Cardiac muscle cell (in vitro differentiated cells and primary cell): ENCODE measurements at regions not wholly inside any gene's neighbourhood (a gene's known extent, or its start where the extent isn't known, plus 50 kb on each side); places are given as distances from the start of the nearest gene placed in this dataset.

Experiments
- DNase-seq, 2 donors: peaks; one replicate each; pipeline versions ENCODE4 v3.0.0 to v3.0.0-alpha.2; 2010 to 2017; ENCODE audit warnings: low read depth in 1 of 2, low spot score in 1 of 2
- H3K27ac ChIP-seq: fragments of 200-600 bp; sonication (generic); 2 replicates; pipeline ENCODE4 v1.5.1; 2016
- H3K27me3 ChIP-seq: fragments of 200-600 bp; sonication (generic); 2 replicates; pipeline ENCODE4 v1.6.0; 2016; ENCODE audit warnings: control low read depth
- H3K36me3 ChIP-seq: fragments of 200-600 bp; sonication (generic); 2 replicates; pipeline ENCODE4 v1.5.1; 2016; ENCODE audit warnings: control low read depth
- H3K4me1 ChIP-seq: fragments of 200-600 bp; sonication (generic); 2 replicates; pipeline ENCODE4 v1.8.1; 2017; ENCODE audit warnings: low read depth, mild to moderate bottlenecking, mixed run types
- H3K4me3 ChIP-seq: fragments of 200-600 bp; sonication (generic); 2 replicates; pipeline ENCODE4 v1.5.1; 2016; ENCODE audit warnings: mild to moderate bottlenecking
- H3K9me3 ChIP-seq: fragments of 200-600 bp; sonication (generic); 2 replicates; pipeline ENCODE4 v1.5.1; 2017; ENCODE audit warnings: low read depth, mild to moderate bottlenecking, control low read depth
- CTCF ChIP-seq: IDR thresholded peaks from 2 replicates; pipeline ENCODE4 v1.5.1; 2012; ENCODE audit warnings: low read depth, mild to moderate bottlenecking, low read length

- Histone ChIP-seq H3K36me3 (no peaks in the 10 kb centered on the region), H3K27me3 (no peaks in the 10 kb centered on the region), H3K4me1 (no peaks in the 10 kb centered on the region), H3K9me3 (no peaks in the 10 kb centered on the region), H3K4me3 (no peak overlapping the region), H3K27ac (no peak overlapping the region)
- DNase-seq = no peak
- no peak for TF ChIP-seq CTCF
These were observed 57.3 kb upstream of the ECI2 start for GRCh38 chr6:4192627-4193026.

GRCh38 chr6:4192173-4192572, 56.8 kb upstream of the ECI2 start:
- no peak overlapping the region for H3K27ac ChIP-seq
- H3K4me1 ChIP-seq = no peaks in the 10 kb centered on the region
- no peak for TF ChIP-seq CTCF
- no peaks in the 10 kb centered on the region for H3K36me3 ChIP-seq
- H3K4me3 ChIP-seq = no peak overlapping the region
- H3K9me3 ChIP-seq = no peaks in the 10 kb centered on the region
- no peak for DNase-seq
- H3K27me3 ChIP-seq = no peaks in the 10 kb centered on the region

- no peak overlapping the region for H3K4me3 ChIP-seq
- H3K9me3 ChIP-seq = no peaks in the 10 kb centered on the region
- TF ChIP-seq CTCF = no peak
- DNase-seq = no peak
- no peak overlapping the region for H3K27ac ChIP-seq
- H3K27me3 ChIP-seq = no peaks in the 10 kb centered on the region
- no peaks in the 10 kb centered on the region for H3K36me3 ChIP-seq
- H3K4me1 ChIP-seq = no peaks in the 10 kb centered on the region
These were observed 55.9 kb upstream of the ECI2 start for GRCh38 chr6:4191271-4191721.

GRCh38 chr6:4189249-4189648, 53.9 kb upstream of the ECI2 start:
- no peaks in the 10 kb centered on the region for H3K36me3 ChIP-seq
- no peak for TF ChIP-seq CTCF
- H3K27me3 ChIP-seq = no peaks in the 10 kb centered on the region
- no peak for DNase-seq
- no peak overlapping the region for H3K4me3 ChIP-seq
- H3K4me1 ChIP-seq = no peaks in the 10 kb centered on the region
- H3K9me3 ChIP-seq = no peaks in the 10 kb centered on the region
- H3K27ac ChIP-seq = no peak overlapping the region

GRCh38 chr6:4188801-4189200, 53.4 kb upstream of the ECI2 start:
- Histone ChIP-seq H3K4me1 (no peaks in the 10 kb centered on the region), H3K36me3 (no peaks in the 10 kb centered on the region), H3K27ac (no peak overlapping the region), H3K4me3 (no peak overlapping the region), H3K9me3 (no peaks in the 10 kb centered on the region), H3K27me3 (no peaks in the 10 kb centered on the region)
- no peak for DNase-seq
- no peak for TF ChIP-seq CTCF

GRCh38 chr6:4187480-4187879, 52.1 kb upstream of the ECI2 start:
- DNase-seq = no peak
- Histone ChIP-seq H3K36me3 (no peaks in the 10 kb centered on the region), H3K4me1 (no peaks in the 10 kb centered on the region), H3K27ac (no peak overlapping the region), H3K27me3 (no peaks in the 10 kb centered on the region), H3K9me3 (no peaks in the 10 kb centered on the region), H3K4me3 (no peak overlapping the region)
- no peak for TF ChIP-seq CTCF
